Stimulated activated naive CD8-positive, alpha-beta T cell treated with anti-CD3 and anti-CD28 coated beads, Interleukin-15, amount 100 ng/mL, for 72 hours (primary cell): ENCODE measurements at regions not wholly inside any gene's neighbourhood (a gene's known extent, or its start where the extent isn't known, plus 50 kb on each side); places are given as distances from the start of the nearest gene placed in this dataset.

Experiments
- ATAC-seq: fragments of 150-1000 bp; cut with Tn5 transposase; 2 replicates; pipeline ENCODE4 v1.10.0; 2021; ENCODE audit warnings: mild to moderate bottlenecking, moderate library complexity
- DNase-seq, 2 donors: peaks; one replicate each; pipeline ENCODE4 v3.0.0; 2021 to 2022
- H3K27ac Mint-ChIP-seq, 2 donors: one replicate each; pipeline ENCODE4 v1.8.0; 2022; ENCODE audit warnings: mild to moderate bottlenecking in 2 of 2, mixed read lengths in 2 of 2, moderate library complexity in 2 of 2
- H3K27me3 Mint-ChIP-seq: one replicate; pipeline ENCODE4 v1.8.0; 2022; ENCODE audit warnings: mixed read lengths
- H3K4me1 Mint-ChIP-seq: one replicate; pipeline ENCODE4 v1.8.0; 2022; ENCODE audit warnings: mild to moderate bottlenecking, mixed read lengths
- H3K4me3 Mint-ChIP-seq, 2 donors: one replicate each; pipeline ENCODE4 v1.8.0; 2022; ENCODE audit warnings: mild to moderate bottlenecking in 2 of 2, mixed read lengths in 2 of 2, moderate library complexity in 1 of 2
- H3K9me3 Mint-ChIP-seq, 2 donors: one replicate each; pipeline ENCODE4 v1.8.0; 2022; ENCODE audit warnings: mixed read lengths in 2 of 2

GRCh38 chr5:93330506-93330905 lies 250.5 kb downstream of the NR2F1-AS1 start:
- no peak overlapping the region for H3K27ac Mint-ChIP-seq

GRCh38 chr5:93329756-93330155 lies 251.3 kb downstream of the NR2F1-AS1 start:
- no peak for ATAC-seq
- DNase-seq = no peak
- Mint-ChIP-seq H3K9me3 (no peaks in the 10 kb centered on the region), H3K4me3 (no peak overlapping the region), H3K27ac (no peak overlapping the region), H3K4me1 (no peaks in the 10 kb centered on the region), H3K27me3 (no peaks in the 10 kb centered on the region)

More at GRCh38 chr5:93330506-93330905, 250.5 kb downstream of the NR2F1-AS1 start:
- H3K27me3 Mint-ChIP-seq = no peaks in the 10 kb centered on the region
- no peak overlapping the region for H3K4me3 Mint-ChIP-seq
- H3K9me3 Mint-ChIP-seq = no peaks in the 10 kb centered on the region
- no peaks in the 10 kb centered on the region for H3K4me1 Mint-ChIP-seq
- DNase-seq = no peak
- no peak for ATAC-seq

GRCh38 chr5:93328833-93329232 lies 252.2 kb downstream of the NR2F1-AS1 start:
- Mint-ChIP-seq H3K9me3 (no peaks in the 10 kb centered on the region), H3K27ac (no peak overlapping the region), H3K4me3 (no peak overlapping the region), H3K27me3 (no peaks in the 10 kb centered on the region), H3K4me1 (no peaks in the 10 kb centered on the region)
- DNase-seq (no peak), ATAC-seq (no peak)

- Mint-ChIP-seq H3K4me3 (no peak overlapping the region), H3K9me3 (no peaks in the 10 kb centered on the region), H3K27ac (no peak overlapping the region), H3K4me1 (no peaks in the 10 kb centered on the region), H3K27me3 (no peaks in the 10 kb centered on the region)
- ATAC-seq (no peak), DNase-seq (no peak)
These were observed 253.4 kb downstream of the NR2F1-AS1 start for GRCh38 chr5:93327605-93328004.

- ATAC-seq (no peak), DNase-seq (no peak)
- H3K4me1 Mint-ChIP-seq = no peaks in the 10 kb centered on the region
- no peak overlapping the region for H3K4me3 Mint-ChIP-seq
- H3K27me3 Mint-ChIP-seq = no peaks in the 10 kb centered on the region
- H3K27ac Mint-ChIP-seq = no peak overlapping the region
- no peaks in the 10 kb centered on the region for H3K9me3 Mint-ChIP-seq
These were observed 255.1 kb downstream of the NR2F1-AS1 start for GRCh38 chr5:93325946-93326345.

- DNase-seq = no peak
- Mint-ChIP-seq H3K9me3 (peaks cover 6 to 8% of the 10 kb centered on the region in 2 donors), H3K27me3 (peaks cover 8% of the 10 kb centered on the region), H3K27ac (no peak overlapping the region), H3K4me3 (no peak overlapping the region), H3K4me1 (no peaks in the 10 kb centered on the region)
- ATAC-seq = no peak
These were observed 257.8 kb downstream of the NR2F1-AS1 start for GRCh38 chr5:93322974-93323860.

- DNase-seq (no peak), ATAC-seq (no peak)
- no peak overlapping the region for H3K27ac Mint-ChIP-seq
- peaks cover 9% of the 10 kb centered on the region for H3K27me3 Mint-ChIP-seq
- peaks cover 9 to 16% of the 10 kb centered on the region in 2 donors for H3K9me3 Mint-ChIP-seq
- no peak overlapping the region for H3K4me3 Mint-ChIP-seq
- H3K4me1 Mint-ChIP-seq = no peaks in the 10 kb centered on the region
These were observed 260.0 kb downstream of the NR2F1-AS1 start for GRCh38 chr5:93320920-93321445.

- H3K9me3 Mint-ChIP-seq = peaks cover 7 to 13% of the 10 kb centered on the region in 2 donors
- ATAC-seq = no peak
- H3K4me1 Mint-ChIP-seq = no peaks in the 10 kb centered on the region
- no peak for DNase-seq
- H3K27me3 Mint-ChIP-seq = peaks cover 6% of the 10 kb centered on the region
- H3K27ac Mint-ChIP-seq = no peak overlapping the region
- H3K4me3 Mint-ChIP-seq = no peak overlapping the region
These were observed 267.3 kb downstream of the NR2F1-AS1 start for GRCh38 chr5:93313672-93314071.

- Mint-ChIP-seq H3K4me1 (no peaks in the 10 kb centered on the region), H3K27me3 (no peaks in the 10 kb centered on the region), H3K27ac (no peak overlapping the region), H3K4me3 (no peak overlapping the region), H3K9me3 (peaks cover 0 to 4% of the 10 kb centered on the region in 2 donors)
- no peak for ATAC-seq
- no peak for DNase-seq
These were observed 269.1 kb downstream of the NR2F1-AS1 start for GRCh38 chr5:93311881-93312280.

GRCh38 chr5:93307557-93307956 lies 273.5 kb downstream of the NR2F1-AS1 start:
- H3K4me1 Mint-ChIP-seq = no peaks in the 10 kb centered on the region
- no peak for ATAC-seq
- no peak for DNase-seq
- no peak overlapping the region for H3K4me3 Mint-ChIP-seq
- no peaks in the 10 kb centered on the region for H3K9me3 Mint-ChIP-seq
- H3K27me3 Mint-ChIP-seq = peaks cover under 1% of the 10 kb centered on the region
- H3K27ac Mint-ChIP-seq = no peak overlapping the region

- no peak overlapping the region for H3K27ac Mint-ChIP-seq
- no peak overlapping the region for H3K4me3 Mint-ChIP-seq
- H3K27me3 Mint-ChIP-seq = peaks cover 6% of the 10 kb centered on the region
- H3K9me3 Mint-ChIP-seq = no peaks in the 10 kb centered on the region
- no peak for ATAC-seq
- no peaks in the 10 kb centered on the region for H3K4me1 Mint-ChIP-seq
- no peak for DNase-seq
These were observed 275.0 kb downstream of the NR2F1-AS1 start for GRCh38 chr5:93305984-93306383.

- ATAC-seq (no peak), DNase-seq (no peak)
- no peak overlapping the region for H3K27ac Mint-ChIP-seq
- H3K4me1 Mint-ChIP-seq = no peaks in the 10 kb centered on the region
- H3K9me3 Mint-ChIP-seq = no peaks in the 10 kb centered on the region
- no peak overlapping the region for H3K4me3 Mint-ChIP-seq
- peaks cover 6% of the 10 kb centered on the region for H3K27me3 Mint-ChIP-seq
These were observed 276.4 kb downstream of the NR2F1-AS1 start for GRCh38 chr5:93304456-93305250.

GRCh38 chr5:93303291-93303691 lies 277.7 kb downstream of the NR2F1-AS1 start:
- no peaks in the 10 kb centered on the region for H3K9me3 Mint-ChIP-seq
- no peak overlapping the region for H3K4me3 Mint-ChIP-seq
- no peaks in the 10 kb centered on the region for H3K4me1 Mint-ChIP-seq
- peaks cover 6% of the 10 kb centered on the region for H3K27me3 Mint-ChIP-seq
- ATAC-seq (no peak), DNase-seq (no peak)
- no peak overlapping the region for H3K27ac Mint-ChIP-seq

- H3K4me1 Mint-ChIP-seq = no peaks in the 10 kb centered on the region
- H3K27me3 Mint-ChIP-seq = peaks cover 6% of the 10 kb centered on the region
- ATAC-seq = no peak
- no peak overlapping the region for H3K27ac Mint-ChIP-seq
- H3K4me3 Mint-ChIP-seq = no peak overlapping the region
- H3K9me3 Mint-ChIP-seq = no peaks in the 10 kb centered on the region
- DNase-seq = no peak
These were observed 278.3 kb downstream of the NR2F1-AS1 start for GRCh38 chr5:93302711-93303110.

GRCh38 chr5:93300945-93301344 lies 280.1 kb downstream of the NR2F1-AS1 start:
- Mint-ChIP-seq H3K4me1 (no peaks in the 10 kb centered on the region), H3K27me3 (peaks cover 6% of the 10 kb centered on the region), H3K4me3 (no peak overlapping the region), H3K27ac (no peak overlapping the region), H3K9me3 (peaks cover 0 to under 1% of the 10 kb centered on the region in 2 donors)
- ATAC-seq = no peak
- DNase-seq = no peak
